Ishikawa (cell line): ENCODE measurements at regions not wholly inside any gene's neighbourhood (a gene's known extent, or its start where the extent isn't known, plus 50 kb on each side); places are given as distances from the start of the nearest gene placed in this dataset.

Source experiments
- CEBPB ChIP-seq: IDR thresholded peaks from 2 replicates; pipeline ENCODE4 v1.6.1; 2012
- CREB1 ChIP-seq: IDR thresholded peaks from 2 replicates; pipeline ENCODE4 v1.6.1; 2012; ENCODE audit warnings: low read depth
- EGR1 ChIP-seq: IDR thresholded peaks from 2 replicates; pipeline ENCODE4 v1.6.1; 2012
- EP300 ChIP-seq: IDR thresholded peaks from 2 replicates; pipeline ENCODE4 v1.6.1; 2012; ENCODE audit warnings: borderline replicate concordance
- FOXM1 ChIP-seq: IDR thresholded peaks from 2 replicates; pipeline ENCODE4 v1.6.1; 2012; ENCODE audit warnings: low read depth, borderline replicate concordance
- NFIC ChIP-seq: IDR thresholded peaks from 2 replicates; pipeline ENCODE4 v1.6.1; 2012
- RAD21 ChIP-seq: IDR thresholded peaks from 2 replicates; pipeline ENCODE4 v1.6.1; 2012; ENCODE audit warnings: low read depth
- TAF1 ChIP-seq: IDR thresholded peaks from 2 replicates; pipeline ENCODE4 v1.6.1; 2012; ENCODE audit warnings: low read depth, mild to moderate bottlenecking
- TCF12 ChIP-seq: IDR thresholded peaks from 2 replicates; pipeline ENCODE4 v1.6.1; 2012; ENCODE audit warnings: low read depth
- TEAD4 ChIP-seq: IDR thresholded peaks from 2 replicates; pipeline ENCODE4 v1.6.1; 2012
- YY1 ChIP-seq: IDR thresholded peaks from 2 replicates; pipeline ENCODE4 v1.6.1; 2012; ENCODE audit warnings: low read depth
- ZBTB7A ChIP-seq: IDR thresholded peaks from 2 replicates; pipeline ENCODE4 v1.6.1; 2012; ENCODE audit warnings: low read depth
- TF ChIP-seq, protein P1 (sequence below): IDR thresholded peaks from 2 replicates; pipeline ENCODE4 v1.6.1; 2012; ENCODE audit warnings: low read depth, mild to moderate bottlenecking
- TF ChIP-seq, protein P2 (sequence below): IDR thresholded peaks from 2 replicates; pipeline ENCODE4 v1.6.1; 2012
- TF ChIP-seq, protein P3 (sequence below): IDR thresholded peaks from 2 replicates; pipeline ENCODE4 v1.6.1; 2012

DNA sequence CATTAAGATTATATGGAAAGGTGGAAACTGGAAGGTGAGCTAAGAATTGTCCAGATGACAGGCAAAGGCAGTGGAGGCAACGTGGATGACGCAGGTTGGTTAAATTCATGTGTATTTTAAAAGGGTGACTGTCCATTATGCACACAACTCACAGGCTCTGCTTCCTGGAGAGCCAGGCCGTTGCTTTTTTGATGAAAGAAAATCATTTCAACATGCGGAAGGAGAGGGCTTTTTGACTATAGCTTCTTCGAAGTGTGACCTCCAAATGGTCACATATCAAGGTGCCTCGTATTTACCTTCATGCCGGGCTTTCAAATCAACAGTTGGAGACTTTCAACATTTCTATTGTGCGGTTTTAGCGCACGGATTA, 126.7 kb downstream of the MYCN start:
- no peak for TF ChIP-seq RAD21
- TF ChIP-seq, protein P1, sequence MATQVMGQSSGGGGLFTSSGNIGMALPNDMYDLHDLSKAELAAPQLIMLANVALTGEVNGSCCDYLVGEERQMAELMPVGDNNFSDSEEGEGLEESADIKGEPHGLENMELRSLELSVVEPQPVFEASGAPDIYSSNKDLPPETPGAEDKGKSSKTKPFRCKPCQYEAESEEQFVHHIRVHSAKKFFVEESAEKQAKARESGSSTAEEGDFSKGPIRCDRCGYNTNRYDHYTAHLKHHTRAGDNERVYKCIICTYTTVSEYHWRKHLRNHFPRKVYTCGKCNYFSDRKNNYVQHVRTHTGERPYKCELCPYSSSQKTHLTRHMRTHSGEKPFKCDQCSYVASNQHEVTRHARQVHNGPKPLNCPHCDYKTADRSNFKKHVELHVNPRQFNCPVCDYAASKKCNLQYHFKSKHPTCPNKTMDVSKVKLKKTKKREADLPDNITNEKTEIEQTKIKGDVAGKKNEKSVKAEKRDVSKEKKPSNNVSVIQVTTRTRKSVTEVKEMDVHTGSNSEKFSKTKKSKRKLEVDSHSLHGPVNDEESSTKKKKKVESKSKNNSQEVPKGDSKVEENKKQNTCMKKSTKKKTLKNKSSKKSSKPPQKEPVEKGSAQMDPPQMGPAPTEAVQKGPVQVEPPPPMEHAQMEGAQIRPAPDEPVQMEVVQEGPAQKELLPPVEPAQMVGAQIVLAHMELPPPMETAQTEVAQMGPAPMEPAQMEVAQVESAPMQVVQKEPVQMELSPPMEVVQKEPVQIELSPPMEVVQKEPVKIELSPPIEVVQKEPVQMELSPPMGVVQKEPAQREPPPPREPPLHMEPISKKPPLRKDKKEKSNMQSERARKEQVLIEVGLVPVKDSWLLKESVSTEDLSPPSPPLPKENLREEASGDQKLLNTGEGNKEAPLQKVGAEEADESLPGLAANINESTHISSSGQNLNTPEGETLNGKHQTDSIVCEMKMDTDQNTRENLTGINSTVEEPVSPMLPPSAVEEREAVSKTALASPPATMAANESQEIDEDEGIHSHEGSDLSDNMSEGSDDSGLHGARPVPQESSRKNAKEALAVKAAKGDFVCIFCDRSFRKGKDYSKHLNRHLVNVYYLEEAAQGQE = no peak
- no peak for TF ChIP-seq EP300
- TF ChIP-seq EGR1 = no peak
- no peak for TF ChIP-seq TAF1
- TF ChIP-seq TCF12 = no peak
- no peak for TF ChIP-seq NFIC
- TF ChIP-seq FOXM1 = no peak
- TF ChIP-seq CREB1 = no peak
- TF ChIP-seq TEAD4 = no peak
- no peak for TF ChIP-seq YY1

DNA sequence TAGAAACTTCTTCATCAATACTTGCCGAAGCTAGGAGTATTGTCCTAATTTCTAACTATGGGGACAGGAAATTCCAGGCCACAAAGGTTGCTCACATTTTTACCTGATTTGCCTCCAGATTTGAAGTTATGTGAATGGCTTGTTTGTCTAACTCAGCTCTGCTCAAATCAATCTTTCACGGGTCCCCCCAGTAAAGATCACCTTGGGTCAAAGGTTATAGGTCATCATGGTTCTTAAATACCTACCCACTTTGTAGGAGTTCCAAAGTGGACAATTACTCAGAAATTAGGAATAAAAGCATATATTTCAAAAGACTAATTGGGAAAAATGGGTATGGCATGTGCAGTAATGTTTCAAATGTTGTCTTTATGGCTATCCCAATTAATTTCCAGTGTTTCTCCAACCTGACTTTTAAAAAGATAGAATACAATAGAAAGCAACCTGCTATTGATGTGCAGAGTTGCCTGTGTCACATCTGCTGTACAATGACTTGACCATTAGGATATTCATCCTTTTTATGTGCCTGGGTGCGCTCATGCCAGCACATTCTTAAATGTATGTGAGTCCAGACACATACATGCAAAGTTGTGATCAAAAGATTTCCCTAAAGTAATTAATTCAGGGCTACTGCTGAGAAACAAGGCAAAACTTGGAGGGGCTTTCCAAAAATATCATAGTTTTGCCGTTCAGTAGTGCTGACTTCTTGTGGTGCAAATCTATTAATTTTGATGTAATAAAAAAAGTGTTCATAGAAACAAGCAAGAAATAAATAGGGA, 126.1 kb downstream of the MYCN start:
- no peak for TF ChIP-seq TCF12
- TF ChIP-seq RAD21 = no peak
- no peak for TF ChIP-seq FOXM1
- TF ChIP-seq, protein P1 = no peak
- no peak for TF ChIP-seq ZBTB7A
- TF ChIP-seq YY1 = no peak
- TF ChIP-seq, protein P2, sequence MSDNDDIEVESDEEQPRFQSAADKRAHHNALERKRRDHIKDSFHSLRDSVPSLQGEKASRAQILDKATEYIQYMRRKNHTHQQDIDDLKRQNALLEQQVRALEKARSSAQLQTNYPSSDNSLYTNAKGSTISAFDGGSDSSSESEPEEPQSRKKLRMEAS = no peak
- no peak for TF ChIP-seq EGR1
- no peak for TF ChIP-seq CREB1
- TF ChIP-seq CEBPB = no peak
- TF ChIP-seq, protein P3, sequence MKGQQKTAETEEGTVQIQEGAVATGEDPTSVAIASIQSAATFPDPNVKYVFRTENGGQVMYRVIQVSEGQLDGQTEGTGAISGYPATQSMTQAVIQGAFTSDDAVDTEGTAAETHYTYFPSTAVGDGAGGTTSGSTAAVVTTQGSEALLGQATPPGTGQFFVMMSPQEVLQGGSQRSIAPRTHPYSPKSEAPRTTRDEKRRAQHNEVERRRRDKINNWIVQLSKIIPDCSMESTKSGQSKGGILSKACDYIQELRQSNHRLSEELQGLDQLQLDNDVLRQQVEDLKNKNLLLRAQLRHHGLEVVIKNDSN = no peak
- TF ChIP-seq EP300 = no peak
- TF ChIP-seq TAF1 = no peak
- no peak for TF ChIP-seq TEAD4
- TF ChIP-seq NFIC = no peak

DNA sequence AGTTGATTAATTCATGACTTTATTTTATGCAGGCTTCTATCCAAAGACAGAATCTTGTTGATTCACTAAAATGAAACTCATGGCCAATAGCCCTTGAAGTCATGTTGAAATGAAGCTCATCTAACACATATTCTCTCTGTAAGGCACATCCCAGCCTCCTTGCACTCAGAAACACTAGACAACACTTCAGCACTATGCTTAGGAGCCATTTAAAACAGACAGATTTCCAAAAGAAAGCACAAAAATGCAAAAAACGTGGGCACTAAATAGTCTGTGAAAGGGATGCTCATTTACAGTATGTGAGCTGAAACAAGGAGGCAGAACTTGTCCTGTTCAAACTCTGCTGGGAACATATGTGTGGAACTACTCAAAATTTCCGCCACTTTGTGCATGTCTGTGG, 124.4 kb downstream of the MYCN start:
- TF ChIP-seq RAD21 (no peak), TCF12 (no peak)
- TF ChIP-seq, protein P1 = no peak

DNA sequence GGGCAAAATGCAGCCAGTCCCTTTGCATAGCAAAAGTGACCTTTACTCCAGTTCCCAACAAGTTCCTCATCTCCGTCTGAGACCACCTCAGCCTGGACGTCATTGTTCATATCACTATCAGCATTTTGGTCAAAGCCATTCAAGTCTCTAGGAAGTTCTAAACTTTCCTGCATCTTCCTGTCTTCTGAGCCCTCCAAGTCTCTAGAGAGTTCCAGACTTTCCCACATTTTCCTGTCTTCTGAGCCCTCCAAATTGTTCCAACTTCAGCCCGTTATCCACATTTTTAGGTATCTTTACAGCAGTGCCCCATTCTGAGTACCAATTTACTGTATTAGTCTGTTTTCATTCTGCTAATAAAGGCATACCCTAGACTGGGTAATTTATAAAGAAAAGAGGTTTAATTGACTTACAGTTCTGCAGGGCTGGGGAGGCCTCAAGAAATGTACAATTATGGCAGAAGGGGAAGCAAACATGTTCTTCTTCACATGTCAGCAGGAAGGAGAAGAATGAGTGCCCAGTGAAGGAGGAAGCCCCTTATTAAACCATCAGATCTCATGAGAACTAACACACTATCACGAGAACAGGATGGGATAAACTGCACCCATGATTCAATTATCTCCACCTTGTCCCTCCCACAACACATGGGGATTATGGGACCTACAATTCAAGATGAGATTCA, 123.7 kb downstream of the MYCN start:
- TF ChIP-seq EGR1 (no peak), ZBTB7A (no peak), CEBPB (no peak), YY1 (no peak), NFIC (no peak), FOXM1 (no peak), TEAD4 (no peak), TAF1 (no peak)
- TF ChIP-seq, protein P2 = no peak
- TF ChIP-seq, protein P3 = no peak
